GM10248 (cell line): ENCODE measurements at regions not wholly inside any gene's neighbourhood (a gene's known extent, or its start where the extent isn't known, plus 50 kb on each side); places are given as distances from the start of the nearest gene placed in this dataset.

Experiments
- CTCF ChIA-PET: fragments of 300-600 bp; sonication (Branson Sonifier 250); formaldehyde crosslinking; extraction: SDS; loops from one replicate; lab custom pipeline; 2021; ENCODE audit warnings: antibody characterized with exemption; lab: Yijun Ruan, JAX
- POLR2A ChIA-PET: fragments of 350-650 bp; sonication (Branson Sonifier 250); formaldehyde crosslinking; extraction: SDS; loops from one replicate; lab custom pipeline; 2020; ENCODE audit warnings: antibody characterized with exemption; lab: Yijun Ruan, JAX
- DNase-seq: peaks from one replicate; pipeline ENCODE4 v3.0.0; 2012; ENCODE audit errors: extremely low spot score
- TF ChIP-seq, protein P1 (sequence below): IDR thresholded peaks from 2 replicates; pipeline ENCODE4 v1.5.1; 2012; ENCODE audit warnings: mild to moderate bottlenecking, low read depth; ENCODE audit errors: extremely low read depth, missing control alignments, control extremely low read depth

DNA sequence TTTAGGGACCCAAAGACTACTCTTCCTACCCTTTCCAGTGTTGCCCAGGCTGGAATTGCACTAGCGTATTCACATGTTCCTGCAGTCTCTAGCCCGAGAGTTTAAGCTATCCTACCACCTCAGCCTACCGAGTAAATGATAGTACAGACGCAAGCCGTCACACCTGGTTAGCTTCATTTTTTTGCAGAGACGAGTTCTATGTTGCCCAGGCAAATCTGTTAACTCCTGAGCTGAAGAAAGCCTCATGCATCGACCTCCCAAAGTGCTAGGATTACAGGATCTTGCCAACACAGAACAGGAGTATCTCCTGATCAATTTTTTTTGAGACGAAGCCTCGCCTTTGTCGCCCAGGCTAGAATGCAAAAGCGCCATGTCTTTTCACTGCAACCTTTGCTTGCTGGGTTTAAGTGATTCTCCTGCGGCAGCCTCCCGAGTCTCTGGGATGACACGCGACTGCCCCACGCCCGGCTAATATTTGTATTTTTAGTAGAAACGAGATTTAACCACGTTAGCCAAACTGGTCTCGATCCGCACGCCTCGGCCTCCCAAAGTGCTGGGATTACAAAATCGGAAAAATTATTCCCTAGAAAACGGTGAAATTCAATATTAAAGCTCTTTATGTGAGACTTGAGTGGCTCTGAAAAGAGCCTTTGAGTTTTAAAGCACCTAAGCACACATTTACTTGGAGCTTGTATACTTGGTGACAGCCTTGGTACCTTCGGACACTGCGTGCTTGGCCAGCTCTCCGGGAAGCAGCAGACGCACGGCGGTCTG, 128.5 kb downstream of the HFE start:
- no peak for DNase-seq
- ChIA-PET POLR2A (interaction anchor here (0.5 to 5.6 kb wide), 58 partner anchors 8 to 1678 kb away, joined by 3 to 306 read pairs (median 8); partner anchors contain the start of gene HMGN4), CTCF (interaction anchor here (1.1 to 2.4 kb wide), 9 partner anchors 9 to 57 kb away, joined by 3 to 18 read pairs (median 4); a partner anchor contains a TSS)
- TF ChIP-seq, protein P1, sequence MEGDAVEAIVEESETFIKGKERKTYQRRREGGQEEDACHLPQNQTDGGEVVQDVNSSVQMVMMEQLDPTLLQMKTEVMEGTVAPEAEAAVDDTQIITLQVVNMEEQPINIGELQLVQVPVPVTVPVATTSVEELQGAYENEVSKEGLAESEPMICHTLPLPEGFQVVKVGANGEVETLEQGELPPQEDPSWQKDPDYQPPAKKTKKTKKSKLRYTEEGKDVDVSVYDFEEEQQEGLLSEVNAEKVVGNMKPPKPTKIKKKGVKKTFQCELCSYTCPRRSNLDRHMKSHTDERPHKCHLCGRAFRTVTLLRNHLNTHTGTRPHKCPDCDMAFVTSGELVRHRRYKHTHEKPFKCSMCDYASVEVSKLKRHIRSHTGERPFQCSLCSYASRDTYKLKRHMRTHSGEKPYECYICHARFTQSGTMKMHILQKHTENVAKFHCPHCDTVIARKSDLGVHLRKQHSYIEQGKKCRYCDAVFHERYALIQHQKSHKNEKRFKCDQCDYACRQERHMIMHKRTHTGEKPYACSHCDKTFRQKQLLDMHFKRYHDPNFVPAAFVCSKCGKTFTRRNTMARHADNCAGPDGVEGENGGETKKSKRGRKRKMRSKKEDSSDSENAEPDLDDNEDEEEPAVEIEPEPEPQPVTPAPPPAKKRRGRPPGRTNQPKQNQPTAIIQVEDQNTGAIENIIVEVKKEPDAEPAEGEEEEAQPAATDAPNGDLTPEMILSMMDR: no peak

DNA sequence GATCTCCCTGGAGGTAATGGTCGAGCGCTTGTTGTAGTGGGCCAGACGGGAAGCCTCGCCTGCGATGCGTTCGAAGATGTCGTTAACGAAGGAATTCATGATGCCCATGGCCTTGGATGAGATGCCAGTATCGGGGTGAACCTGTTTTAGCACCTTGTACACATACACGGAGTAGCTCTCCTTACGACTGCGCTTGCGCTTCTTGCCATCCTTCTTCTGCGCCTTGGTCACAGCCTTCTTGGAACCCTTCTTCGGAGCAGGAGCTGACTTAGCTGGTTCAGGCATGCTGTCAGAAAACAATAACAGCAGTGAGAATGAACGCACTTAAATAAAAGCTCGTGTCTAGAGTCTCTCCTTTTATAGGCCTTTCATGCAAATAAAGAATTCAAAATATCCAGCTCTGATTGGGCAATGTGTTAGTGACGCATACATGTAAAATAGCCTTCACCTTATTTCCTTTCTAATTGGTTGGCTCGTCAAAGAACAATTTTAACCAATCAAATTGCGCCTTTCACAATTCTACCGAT, 129.2 kb downstream of the HFE start:
- TF ChIP-seq, protein P1: no peak
- ChIA-PET CTCF (interaction anchor here (1.0 to 2.4 kb wide), 12 partner anchors 9 to 190 kb away, joined by 3 to 18 read pairs (median 4); a partner anchor contains a TSS), POLR2A (interaction anchor here (0.6 to 5.6 kb wide), 62 partner anchors 7 to 1677 kb away, joined by 3 to 306 read pairs (median 6); partner anchors contain the start of gene HMGN4)
- peak; percentile 85 for DNase-seq

DNA sequence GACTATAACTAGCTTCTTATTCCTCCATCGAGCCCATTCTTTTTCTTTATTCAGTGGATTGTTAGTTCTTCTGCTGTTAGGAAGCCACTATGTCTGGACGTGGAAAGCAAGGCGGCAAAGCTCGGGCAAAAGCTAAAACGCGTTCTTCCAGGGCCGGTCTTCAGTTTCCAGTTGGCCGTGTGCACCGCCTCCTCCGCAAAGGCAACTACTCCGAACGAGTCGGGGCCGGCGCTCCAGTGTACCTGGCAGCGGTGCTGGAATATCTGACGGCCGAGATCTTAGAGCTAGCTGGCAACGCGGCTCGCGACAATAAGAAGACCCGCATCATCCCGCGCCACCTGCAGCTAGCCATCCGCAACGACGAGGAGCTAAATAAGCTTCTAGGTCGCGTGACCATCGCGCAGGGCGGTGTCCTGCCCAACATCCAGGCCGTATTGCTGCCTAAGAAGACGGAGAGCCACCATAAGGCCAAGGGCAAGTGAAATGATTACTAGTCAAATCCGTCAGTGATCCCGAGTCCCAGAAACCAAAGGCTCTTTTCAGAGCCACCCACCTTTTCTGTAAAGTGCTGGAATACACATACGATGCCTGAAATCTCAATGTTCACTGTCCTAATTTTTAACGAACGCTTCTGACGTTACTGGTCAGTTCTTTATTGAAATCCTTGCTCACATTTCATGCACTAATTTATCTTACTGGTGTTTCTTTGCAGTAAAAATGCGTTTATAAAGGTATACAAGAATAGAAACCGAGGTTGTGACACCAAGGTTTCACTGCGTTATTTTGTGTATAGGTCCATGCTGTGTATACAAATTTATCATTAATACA, 129.9 kb downstream of the HFE start:
- TF ChIP-seq, protein P1: peak; percentile 3
- ChIA-PET CTCF (interaction anchor here (1.0 to 2.4 kb wide), 12 partner anchors 8 to 191 kb away, joined by 3 to 18 read pairs (median 4); a partner anchor contains a TSS), POLR2A (interaction anchor here (0.6 to 5.6 kb wide), 56 partner anchors 9 to 1676 kb away, joined by 3 to 306 read pairs (median 8); partner anchors contain the start of gene HMGN4)
- DNase-seq: no peak

DNA sequence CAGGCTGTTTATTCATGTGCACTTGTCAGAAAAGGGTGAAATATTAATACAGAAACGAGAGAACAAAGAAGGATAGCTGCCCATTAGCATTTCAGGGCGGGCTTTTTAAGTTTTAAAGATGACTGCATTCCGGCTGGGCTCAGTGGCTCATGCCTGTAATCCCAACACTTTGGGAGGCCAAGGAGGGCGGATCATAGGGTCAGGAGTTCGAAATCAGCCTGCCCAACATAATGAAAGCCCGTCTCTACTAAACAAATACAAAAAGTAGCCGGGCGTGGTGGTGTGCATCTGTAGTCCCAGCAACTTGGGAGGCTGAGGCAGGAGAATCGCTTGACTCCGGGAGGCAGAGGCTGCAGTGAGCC, 130.5 kb downstream of the HFE start:
- POLR2A ChIA-PET: interaction anchor here (1.4 to 5.6 kb wide), 8 partner anchors 17 to 926 kb away, joined by 4 to 306 read pairs (median 54); a partner anchor contains a TSS
- no peak for DNase-seq
- TF ChIP-seq, protein P1: no peak
- CTCF ChIA-PET: interaction anchor here (1.2 to 2.0 kb wide), 4 partner anchors 10 to 191 kb away, joined by 3 to 17 read pairs (median 6); a partner anchor contains a TSS

DNA sequence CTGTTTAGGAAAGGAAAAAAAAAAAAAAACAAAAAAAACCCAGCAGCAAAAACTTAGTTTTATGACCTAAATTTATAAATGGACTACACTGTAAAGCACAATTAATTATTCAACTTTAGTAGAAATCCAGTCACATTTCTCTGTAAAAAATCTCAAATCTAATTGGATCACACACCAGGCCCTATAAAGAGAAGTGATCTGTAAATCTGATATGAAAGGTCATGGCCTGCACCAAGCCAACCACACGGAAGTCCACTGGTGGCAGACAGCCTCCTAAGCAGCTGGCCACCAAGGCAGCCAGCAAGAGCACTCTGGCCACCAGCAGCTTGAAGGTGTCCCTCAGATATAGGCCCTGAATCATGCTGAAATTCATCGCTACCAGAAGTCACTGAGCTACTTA, 131.6 kb downstream of the HFE start:
- CTCF ChIA-PET: interaction anchor here (0.7 to 1.4 kb wide), 6 partner anchors 9 to 60 kb away, joined by 3 to 5 read pairs (median 3); a partner anchor contains a TSS
- DNase-seq: no peak
- POLR2A ChIA-PET: interaction anchor here (0.6 to 1.5 kb wide), 2 partner anchors 14 to 31 kb away, joined by 4 to 5 read pairs; a partner anchor contains a TSS
- TF ChIP-seq, protein P1: no peak
